Astrocyte of the cerebellum (primary cell): ENCODE measurements at regions not wholly inside any gene's neighbourhood (a gene's known extent, or its start where the extent isn't known, plus 50 kb on each side); places are given as distances from the start of the nearest gene placed in this dataset.

ENCODE experiments used
- DNase-seq: peaks from one replicate; pipeline ENCODE4 v3.0.0-alpha.2; 2011; ENCODE audit warnings: low read depth
- H3K4me3 ChIP-seq: 2 replicates; pipeline ENCODE4 v1.5.1; 2011; ENCODE audit warnings: mild to moderate bottlenecking, low read depth, low read length, moderate library complexity
- in situ Hi-C: cut with HindIII; loops from 2 replicates; pipeline ENCODE4 v1.10.0; 2017; ENCODE audit warnings: low sequenced_read_pairs
- TF ChIP-seq, protein P1 (sequence below): IDR thresholded peaks from 2 replicates; pipeline ENCODE4 v1.5.1; 2012; ENCODE audit warnings: low read length, low read depth, moderate library complexity, mild to moderate bottlenecking; ENCODE audit errors: missing control alignments

DNA sequence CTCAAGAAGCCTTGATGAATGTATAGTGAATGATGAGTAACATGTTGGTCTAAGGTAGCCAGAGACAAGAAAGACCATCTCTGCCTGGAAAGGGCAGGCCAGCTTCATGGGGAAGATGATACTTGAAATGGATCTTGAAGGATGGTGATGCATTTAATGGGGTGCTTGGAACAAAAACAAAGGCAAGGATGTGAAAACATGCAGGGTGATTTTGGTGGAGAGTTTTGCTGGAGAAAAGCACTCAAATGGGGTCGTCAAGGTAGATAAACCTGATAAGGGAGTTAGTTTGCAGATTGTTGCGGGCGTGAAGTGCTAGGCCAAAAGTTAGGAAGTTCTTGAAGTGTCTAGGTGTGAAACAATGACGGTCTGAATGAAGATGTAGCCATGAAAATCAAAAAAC, 205.4 kb downstream of the HLX start:
- in situ Hi-C loops, result no loop called here
- no peak overlapping the region for H3K4me3 ChIP-seq
- DNase-seq, result no peak

DNA sequence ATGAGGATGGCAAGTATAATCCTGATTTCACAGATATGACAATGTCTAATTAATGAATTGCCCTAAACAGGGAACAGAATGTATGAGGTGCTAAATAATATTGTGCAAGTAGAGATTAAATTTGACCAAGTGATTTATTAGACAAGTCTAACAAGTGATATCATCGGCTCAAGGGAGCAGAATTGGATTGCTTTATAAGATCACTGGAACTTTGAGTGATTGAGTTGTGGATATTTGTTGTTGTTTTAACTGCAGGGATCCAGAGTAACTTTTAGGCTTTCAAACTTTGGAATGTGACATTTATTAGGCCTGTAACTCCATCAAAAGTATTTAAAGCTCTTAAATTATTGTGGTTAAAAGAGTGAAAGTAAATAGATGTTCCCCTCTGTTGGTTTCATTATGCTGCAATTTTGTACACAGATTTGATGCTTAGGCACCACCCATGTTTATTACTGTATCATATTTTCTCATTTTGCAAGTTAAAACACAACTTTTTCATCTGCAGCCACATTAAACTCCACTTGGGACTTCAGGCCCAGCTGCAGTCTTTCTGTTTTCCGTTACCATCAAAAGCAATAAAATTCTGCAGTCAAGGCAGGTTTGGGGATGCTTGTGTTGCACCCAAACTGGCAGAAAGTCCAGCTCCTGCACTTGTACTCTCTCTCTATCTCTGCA, 206.6 kb downstream of the HLX start:
- H3K4me3 ChIP-seq, result no peak overlapping the region
- in situ Hi-C loops, result no loop called here
- no peak for DNase-seq
- TF ChIP-seq, protein P1, sequence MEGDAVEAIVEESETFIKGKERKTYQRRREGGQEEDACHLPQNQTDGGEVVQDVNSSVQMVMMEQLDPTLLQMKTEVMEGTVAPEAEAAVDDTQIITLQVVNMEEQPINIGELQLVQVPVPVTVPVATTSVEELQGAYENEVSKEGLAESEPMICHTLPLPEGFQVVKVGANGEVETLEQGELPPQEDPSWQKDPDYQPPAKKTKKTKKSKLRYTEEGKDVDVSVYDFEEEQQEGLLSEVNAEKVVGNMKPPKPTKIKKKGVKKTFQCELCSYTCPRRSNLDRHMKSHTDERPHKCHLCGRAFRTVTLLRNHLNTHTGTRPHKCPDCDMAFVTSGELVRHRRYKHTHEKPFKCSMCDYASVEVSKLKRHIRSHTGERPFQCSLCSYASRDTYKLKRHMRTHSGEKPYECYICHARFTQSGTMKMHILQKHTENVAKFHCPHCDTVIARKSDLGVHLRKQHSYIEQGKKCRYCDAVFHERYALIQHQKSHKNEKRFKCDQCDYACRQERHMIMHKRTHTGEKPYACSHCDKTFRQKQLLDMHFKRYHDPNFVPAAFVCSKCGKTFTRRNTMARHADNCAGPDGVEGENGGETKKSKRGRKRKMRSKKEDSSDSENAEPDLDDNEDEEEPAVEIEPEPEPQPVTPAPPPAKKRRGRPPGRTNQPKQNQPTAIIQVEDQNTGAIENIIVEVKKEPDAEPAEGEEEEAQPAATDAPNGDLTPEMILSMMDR, result no peak

More for the DNA sequence above, 205.4 kb downstream of the HLX start:
- TF ChIP-seq, protein P1, result no peak

DNA sequence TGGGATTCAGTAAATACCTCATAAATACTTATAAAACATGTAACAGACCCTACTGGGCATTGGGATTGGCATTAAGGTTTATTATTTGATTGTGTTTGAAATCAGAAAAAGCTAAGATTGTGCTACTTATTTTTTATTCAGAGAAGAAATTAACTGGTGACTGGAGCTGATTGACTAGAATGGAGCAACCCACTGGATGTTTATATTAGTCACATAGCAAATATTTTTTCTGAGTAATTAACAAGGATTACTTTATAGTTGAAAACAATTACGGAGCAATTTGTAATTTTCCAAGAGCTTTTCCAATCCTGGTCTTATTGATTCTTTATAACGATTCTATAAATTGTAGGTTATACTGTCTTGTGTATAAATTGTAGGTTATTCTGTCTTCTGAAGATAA, 208.7 kb downstream of the HLX start:
- in situ Hi-C loops, result no loop called here
- H3K4me3 ChIP-seq, result no peak overlapping the region
- TF ChIP-seq, protein P1, result no peak
- no peak for DNase-seq

DNA sequence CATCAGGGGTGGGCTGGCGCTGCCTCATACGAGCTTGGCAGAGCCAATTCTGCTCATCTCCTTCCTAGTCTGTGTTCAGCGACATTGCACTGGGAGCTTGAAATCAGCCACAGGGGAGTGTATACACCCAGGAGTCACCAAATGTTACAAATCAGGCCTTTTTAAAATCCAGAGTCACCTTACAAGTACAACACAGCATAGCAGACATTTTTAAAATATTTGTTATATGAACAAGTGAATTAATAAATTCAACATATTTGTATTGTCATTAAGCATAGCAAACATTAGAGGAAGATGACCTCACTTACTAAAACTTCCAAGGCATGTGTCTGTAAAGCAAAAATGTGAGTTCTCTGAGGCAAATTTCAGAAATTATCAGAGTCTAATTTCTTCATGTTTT, 210.0 kb downstream of the HLX start:
- H3K4me3 ChIP-seq, result no peak overlapping the region
- no peak for DNase-seq
- TF ChIP-seq, protein P1, result no peak
- in situ Hi-C loops, result no loop called here

DNA sequence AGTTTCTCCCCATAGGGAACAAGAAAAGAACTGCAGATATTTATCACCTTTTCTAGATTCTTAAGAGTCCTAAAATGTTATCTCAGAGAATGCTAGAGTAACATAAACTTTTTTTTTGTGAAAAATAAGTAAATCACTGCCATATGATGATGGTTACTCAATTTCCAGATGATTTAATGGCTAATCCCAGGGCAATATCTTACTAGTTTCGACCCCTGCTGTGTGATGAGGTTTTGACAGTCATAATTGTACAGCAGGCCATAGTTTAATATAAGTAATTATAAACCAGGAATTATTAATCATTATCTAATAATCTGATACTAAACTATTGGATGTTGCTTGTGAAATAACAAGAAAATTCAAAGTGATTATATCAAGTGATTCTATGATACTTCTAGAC, 210.6 kb downstream of the HLX start:
- no peak for DNase-seq

DNA sequence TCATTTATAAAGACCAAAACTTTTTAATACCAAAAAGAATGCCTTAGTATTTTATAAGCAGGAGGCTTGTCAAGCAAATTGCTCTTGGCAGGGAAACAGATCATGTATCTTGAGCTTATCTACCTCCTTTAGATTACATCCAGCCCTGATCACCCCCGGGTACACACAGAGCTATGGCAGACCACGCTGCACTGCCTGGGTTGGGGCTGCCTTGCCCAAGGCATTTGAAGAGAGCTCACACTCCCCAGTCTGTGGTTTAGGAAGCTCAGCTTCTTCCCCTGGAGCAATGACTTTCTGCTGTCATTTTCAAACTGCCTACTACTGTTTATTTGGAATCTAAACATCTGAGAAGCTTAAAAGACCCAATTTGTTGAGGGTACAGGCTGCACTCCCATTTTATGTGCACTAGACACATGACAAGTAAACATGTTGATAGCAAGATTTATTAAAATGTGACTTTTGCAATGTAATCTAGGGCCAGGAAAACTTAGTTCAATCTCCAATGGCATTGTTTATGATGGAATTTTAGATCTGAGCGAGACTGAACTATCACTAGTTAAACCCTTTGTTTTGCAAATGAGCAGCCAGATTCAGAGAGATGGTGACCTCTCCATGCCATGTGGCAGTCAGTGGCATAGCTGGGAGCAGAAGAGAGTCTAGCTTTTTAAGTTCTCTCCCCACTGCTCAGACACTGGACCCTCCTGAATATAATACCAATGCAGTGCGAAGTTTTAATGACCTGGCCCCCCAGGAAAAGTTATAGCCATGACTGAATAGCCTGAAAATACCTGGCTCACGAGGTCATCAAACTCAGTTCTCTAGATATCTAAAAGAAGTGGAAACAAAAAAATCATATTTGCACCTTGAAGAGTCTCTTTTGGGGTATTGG, 214.9 kb downstream of the HLX start:
- TF ChIP-seq, protein P1, result no peak
- DNase-seq, result no peak
- in situ Hi-C loops, result no loop called here
- no peak overlapping the region for H3K4me3 ChIP-seq

More for the DNA sequence above, 210.6 kb downstream of the HLX start:
- H3K4me3 ChIP-seq, result no peak overlapping the region
- TF ChIP-seq, protein P1, result no peak
- in situ Hi-C loops, result no loop called here
